Suprapubic skin (tissue), 4 donors: ENCODE measurements at regions not wholly inside any gene's neighbourhood (a gene's known extent, or its start where the extent isn't known, plus 50 kb on each side); places are given as distances from the start of the nearest gene placed in this dataset.

Experiments
- DNase-seq, 2 donors: peaks; one replicate each; pipeline ENCODE4 v3.0.0-alpha.2; 2019; ENCODE audit warnings: low spot score in 2 of 2
- H3K27ac ChIP-seq: fragments of 200-600 bp; sonication (generic); one replicate; pipeline ENCODE4 v1.5.1; 2019
- H3K27me3 ChIP-seq: fragments of 200-600 bp; sonication (generic); one replicate; pipeline ENCODE4 v1.5.1; 2019
- H3K36me3 ChIP-seq: fragments of 200-600 bp; sonication (generic); one replicate; pipeline ENCODE4 v1.5.1; 2019
- H3K4me1 ChIP-seq: fragments of 200-600 bp; sonication (generic); one replicate; pipeline ENCODE4 v1.5.1; 2019
- H3K4me3 ChIP-seq: fragments of 200-600 bp; sonication (generic); one replicate; pipeline ENCODE4 v1.5.1; 2019; ENCODE audit warnings: mild to moderate bottlenecking
- H3K9me3 ChIP-seq: fragments of 200-600 bp; sonication (generic); one replicate; pipeline ENCODE4 v1.5.1; 2019
- CTCF ChIP-seq, 2 donors: fragments of 200-600 bp in 1 of 2; fragments of 450-650 bp in 1 of 2; sonication (generic) in 1 of 2; IDR thresholded peaks; one replicate each; pipeline ENCODE4 v1.5.1; 2016 to 2019; ENCODE audit warnings: antibody characterized with exemption in 2 of 2, mild to moderate bottlenecking in 1 of 2, moderate library complexity in 1 of 2
- EP300 ChIP-seq: sonication (generic); formaldehyde crosslinking; IDR thresholded peaks from one replicate; pipeline ENCODE4 v1.6.1; 2017; ENCODE audit warnings: antibody characterized with exemption
- POLR2A ChIP-seq, 2 donors: fragments of 450-650 bp; IDR thresholded peaks; one replicate each; pipeline ENCODE4 v1.6.1; 2017; ENCODE audit warnings: antibody characterized with exemption in 2 of 2, mild to moderate bottlenecking in 2 of 2, moderate library complexity in 2 of 2
- POLR2AphosphoS5 ChIP-seq, 3 donors: sonication (generic); formaldehyde crosslinking; IDR thresholded peaks; one replicate each; pipeline ENCODE4 v1.6.1; 2017; ENCODE audit warnings: antibody characterized with exemption in 3 of 3
- WGBS: methylation state at CpG from one replicate; pipeline ENCODE4 v1.1.5; 2018; 5-methylcytosine and 5-hydroxymethylcytosine counted together

DNA sequence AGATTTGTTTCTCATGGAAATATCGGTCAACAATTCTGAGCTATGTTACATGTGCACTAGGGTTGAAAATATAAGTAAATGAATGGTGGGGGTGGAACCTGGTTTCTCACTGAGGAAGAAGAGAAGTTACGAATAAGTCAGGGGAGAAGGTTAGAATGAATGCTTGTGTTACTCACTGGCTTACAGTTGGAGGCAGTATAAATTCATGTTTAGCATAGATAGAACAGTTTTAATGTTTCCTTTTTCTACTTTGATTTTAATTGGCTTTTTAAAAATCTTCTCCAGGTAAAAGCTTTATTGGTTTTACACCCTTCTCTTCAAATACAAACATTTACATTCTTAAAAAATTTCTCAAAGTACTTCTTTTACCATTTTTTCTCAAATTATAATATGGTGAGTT, 1113.7 kb downstream of the CDH11 start:
- H3K27ac ChIP-seq = no peak overlapping the region
- H3K36me3 ChIP-seq = no peaks in the 10 kb centered on the region
- no peak for DNase-seq
- no peak overlapping the region for H3K4me3 ChIP-seq
- WGBS = 91% methylated on average over 2 of the region's 2 CpGs
- no peaks in the 10 kb centered on the region for H3K4me1 ChIP-seq
- TF ChIP-seq EP300 (no peak), POLR2AphosphoS5 (IDR thresholded peaks at IDR 0.05) (no peak), POLR2A (IDR thresholded peaks at IDR 0.05) (no peak), CTCF (IDR thresholded peaks at IDR 0.05) (no peak)
- no peaks in the 10 kb centered on the region for H3K9me3 ChIP-seq
- no peaks in the 10 kb centered on the region for H3K27me3 ChIP-seq

GRCh38 chr16:64004116-64004515, 1117.7 kb downstream of the CDH11 start:
- no peak overlapping the region for H3K4me3 ChIP-seq
- no peaks in the 10 kb centered on the region for H3K4me1 ChIP-seq
- no peaks in the 10 kb centered on the region for H3K36me3 ChIP-seq
- H3K27ac ChIP-seq = no peak overlapping the region
- H3K9me3 ChIP-seq = no peaks in the 10 kb centered on the region
- TF ChIP-seq CTCF (IDR thresholded peaks at IDR 0.05) (no peak), EP300 (no peak), POLR2A (IDR thresholded peaks at IDR 0.05) (no peak), POLR2AphosphoS5 (IDR thresholded peaks at IDR 0.05) (no peak)
- H3K27me3 ChIP-seq = no peaks in the 10 kb centered on the region
- 89% methylated on average over 1 of the region's 1 CpG for WGBS
- no peak for DNase-seq

- Histone ChIP-seq H3K27ac (no peak overlapping the region), H3K36me3 (no peaks in the 10 kb centered on the region), H3K4me3 (no peak overlapping the region), H3K4me1 (no peaks in the 10 kb centered on the region), H3K27me3 (no peaks in the 10 kb centered on the region), H3K9me3 (no peaks in the 10 kb centered on the region)
- 87% methylated on average over 8 of the region's 8 CpGs for WGBS
- TF ChIP-seq CTCF (IDR thresholded peaks at IDR 0.05) = no peak
- TF ChIP-seq EP300 = no peak
- TF ChIP-seq POLR2AphosphoS5 (IDR thresholded peaks at IDR 0.05) = no peak
- TF ChIP-seq POLR2A (IDR thresholded peaks at IDR 0.05) = no peak
- no peak for DNase-seq
These were observed 1126.8 kb downstream of the CDH11 start for GRCh38 chr16:63995025-63995424.

DNA sequence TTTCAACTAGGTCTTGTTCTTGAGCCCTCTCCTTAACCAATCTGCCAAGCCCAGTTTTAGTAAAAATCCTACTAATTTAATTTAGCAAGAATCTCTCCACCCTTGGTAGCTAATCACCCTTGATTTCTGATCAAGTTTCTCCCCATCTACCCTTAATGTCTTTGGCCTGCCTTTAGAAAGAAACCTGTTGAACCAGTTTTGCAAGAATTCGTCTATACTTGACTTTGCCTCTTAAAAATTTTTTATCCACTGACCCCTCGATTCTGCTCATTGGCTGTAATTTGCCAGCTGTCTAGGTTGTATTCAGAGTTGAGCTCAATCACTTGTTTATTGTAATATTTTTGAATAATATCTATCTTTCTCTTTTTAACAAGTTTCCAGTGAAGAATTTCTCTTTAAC, 1138.5 kb downstream of the CDH11 start:
- H3K36me3 ChIP-seq = no peaks in the 10 kb centered on the region
- no peaks in the 10 kb centered on the region for H3K4me1 ChIP-seq
- H3K27ac ChIP-seq = no peak overlapping the region
- no peak for TF ChIP-seq EP300
- no peak for TF ChIP-seq CTCF (IDR thresholded peaks at IDR 0.05)
- TF ChIP-seq POLR2A (IDR thresholded peaks at IDR 0.05) = no peak
- TF ChIP-seq POLR2AphosphoS5 (IDR thresholded peaks at IDR 0.05) = no peak
- no peaks in the 10 kb centered on the region for H3K27me3 ChIP-seq
- H3K4me3 ChIP-seq = no peak overlapping the region
- WGBS = 40% methylated on average over 2 of the region's 2 CpGs
- no peaks in the 10 kb centered on the region for H3K9me3 ChIP-seq
- no peak for DNase-seq

GRCh38 chr16:63982741-63983140, 1139.1 kb downstream of the CDH11 start:
- H3K4me3 ChIP-seq = no peak overlapping the region
- 36% methylated on average over 3 of the region's 3 CpGs for WGBS
- no peaks in the 10 kb centered on the region for H3K27me3 ChIP-seq
- no peaks in the 10 kb centered on the region for H3K9me3 ChIP-seq
- no peak overlapping the region for H3K27ac ChIP-seq
- TF ChIP-seq POLR2A (IDR thresholded peaks at IDR 0.05) = no peak
- no peak for DNase-seq
- no peaks in the 10 kb centered on the region for H3K4me1 ChIP-seq
- H3K36me3 ChIP-seq = no peaks in the 10 kb centered on the region

DNA sequence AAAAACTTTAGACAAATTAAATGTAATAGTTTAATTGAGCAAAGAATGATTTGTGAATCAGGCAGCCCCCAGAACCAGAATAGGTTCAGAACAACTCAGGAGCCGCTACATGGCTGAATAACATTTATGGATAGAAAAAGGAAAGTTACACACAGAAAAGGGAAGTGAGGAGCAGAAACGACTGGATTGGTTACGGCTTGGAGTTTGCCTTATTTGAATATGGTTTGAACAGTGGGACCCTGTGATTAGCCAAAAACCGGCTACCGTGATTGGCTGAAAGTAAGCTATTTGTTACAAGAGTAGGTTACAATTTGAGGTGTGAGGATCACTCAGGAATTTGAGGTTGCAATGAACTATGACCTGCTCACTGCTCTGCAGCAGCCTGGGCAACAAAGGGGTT, 1139.8 kb downstream of the CDH11 start:
- no peaks in the 10 kb centered on the region for H3K4me1 ChIP-seq
- H3K4me3 ChIP-seq = no peak overlapping the region
- TF ChIP-seq EP300 = no peak
- TF ChIP-seq POLR2A (IDR thresholded peaks at IDR 0.05) = no peak
- TF ChIP-seq POLR2AphosphoS5 (IDR thresholded peaks at IDR 0.05) = no peak
- no peak for TF ChIP-seq CTCF (IDR thresholded peaks at IDR 0.05)
- H3K9me3 ChIP-seq = no peaks in the 10 kb centered on the region
- no peaks in the 10 kb centered on the region for H3K36me3 ChIP-seq
- no peaks in the 10 kb centered on the region for H3K27me3 ChIP-seq
- no peak for DNase-seq
- WGBS = 87% methylated on average over 5 of the region's 5 CpGs
- no peak overlapping the region for H3K27ac ChIP-seq
